ENCODE measurements at regions not wholly inside any gene's neighbourhood (a gene's known extent, or its start where the extent isn't known, plus 50 kb on each side); places are given as distances from the start of the nearest gene placed in this dataset.
"Not testable (repeated sequence)": the region's sequence is repeated elsewhere in the genome, so short reads cannot be mapped to it uniquely, and the experiment has no call there.

DNA sequence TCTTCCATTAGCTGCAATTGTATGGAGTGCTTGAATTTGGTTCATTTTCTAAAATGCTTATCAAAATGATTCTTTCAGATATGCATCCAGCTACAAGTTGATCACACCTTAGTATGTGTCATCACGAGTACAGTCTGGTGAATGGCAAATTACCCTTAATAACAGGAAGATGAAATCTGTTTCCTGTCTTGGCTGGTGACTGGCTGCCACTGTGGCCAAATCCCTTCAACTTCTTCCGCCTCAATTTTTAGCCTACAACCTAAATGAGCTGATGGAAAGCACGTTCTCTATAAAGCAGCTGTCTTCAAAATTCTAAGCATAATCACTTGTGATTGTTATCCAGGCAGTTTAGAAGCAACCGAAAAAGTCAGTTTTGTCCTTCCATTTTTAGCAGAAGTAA, 387.1 kb upstream of the NECTIN3 start:
- H3K4me3 ChIP-seq (ENCODE audit: low read depth, low read length), result no peak overlapping the region
- TF ChIP-seq, protein P1, sequence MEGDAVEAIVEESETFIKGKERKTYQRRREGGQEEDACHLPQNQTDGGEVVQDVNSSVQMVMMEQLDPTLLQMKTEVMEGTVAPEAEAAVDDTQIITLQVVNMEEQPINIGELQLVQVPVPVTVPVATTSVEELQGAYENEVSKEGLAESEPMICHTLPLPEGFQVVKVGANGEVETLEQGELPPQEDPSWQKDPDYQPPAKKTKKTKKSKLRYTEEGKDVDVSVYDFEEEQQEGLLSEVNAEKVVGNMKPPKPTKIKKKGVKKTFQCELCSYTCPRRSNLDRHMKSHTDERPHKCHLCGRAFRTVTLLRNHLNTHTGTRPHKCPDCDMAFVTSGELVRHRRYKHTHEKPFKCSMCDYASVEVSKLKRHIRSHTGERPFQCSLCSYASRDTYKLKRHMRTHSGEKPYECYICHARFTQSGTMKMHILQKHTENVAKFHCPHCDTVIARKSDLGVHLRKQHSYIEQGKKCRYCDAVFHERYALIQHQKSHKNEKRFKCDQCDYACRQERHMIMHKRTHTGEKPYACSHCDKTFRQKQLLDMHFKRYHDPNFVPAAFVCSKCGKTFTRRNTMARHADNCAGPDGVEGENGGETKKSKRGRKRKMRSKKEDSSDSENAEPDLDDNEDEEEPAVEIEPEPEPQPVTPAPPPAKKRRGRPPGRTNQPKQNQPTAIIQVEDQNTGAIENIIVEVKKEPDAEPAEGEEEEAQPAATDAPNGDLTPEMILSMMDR (IDR thresholded peaks at IDR 0.05; ENCODE audit: insufficient read depth, low read depth, low read length, missing control alignments), result no peak
- DNase-seq (ENCODE audit: low read depth), result no peak

DNA sequence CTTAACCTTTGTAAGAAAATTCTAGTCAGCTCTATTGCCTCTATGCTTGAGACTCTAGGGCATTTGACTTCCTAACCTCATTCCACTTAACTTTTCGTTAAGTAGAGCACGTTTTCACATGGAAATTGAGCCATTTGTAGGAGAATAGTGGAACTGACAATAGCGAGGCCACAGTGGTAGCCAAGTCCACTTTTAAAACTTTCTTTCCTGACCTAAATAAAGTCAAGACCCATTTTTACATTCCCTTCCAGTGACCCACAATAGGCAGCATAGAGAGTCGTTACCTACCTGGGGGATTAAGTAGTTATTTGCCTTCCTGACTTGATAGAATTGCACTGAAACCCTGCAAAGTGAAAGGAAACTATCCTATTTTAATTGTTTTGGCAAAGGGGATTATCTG, 386.0 kb upstream of the NECTIN3 start:
- H3K4me3 ChIP-seq (ENCODE audit: low read depth, low read length), result no peak overlapping the region
- TF ChIP-seq, protein P1 (IDR thresholded peaks at IDR 0.05; ENCODE audit: insufficient read depth, low read depth, low read length, missing control alignments), result no peak

DNA sequence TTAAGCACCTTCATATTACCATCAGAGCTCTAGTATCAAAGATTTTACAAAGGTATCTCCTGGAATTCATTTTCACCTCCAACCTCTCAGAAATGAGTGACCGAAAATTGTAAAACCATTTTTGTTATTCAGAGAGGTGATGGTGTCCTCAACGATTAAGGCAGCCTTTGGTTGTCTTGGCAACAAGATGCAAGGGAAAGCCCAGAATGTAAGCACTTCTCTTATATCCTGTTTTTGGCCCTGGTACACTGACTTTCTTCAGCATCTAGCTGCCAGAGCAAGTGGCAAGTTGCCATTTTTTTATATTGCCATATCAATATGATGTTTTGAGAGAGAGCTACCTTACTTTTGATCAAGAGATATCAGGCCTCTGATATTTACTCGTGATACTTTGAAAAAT, 384.9 kb upstream of the NECTIN3 start:
- TF ChIP-seq, protein P1 (IDR thresholded peaks at IDR 0.05; ENCODE audit: insufficient read depth, low read depth, low read length, missing control alignments), result no peak
- no peak overlapping the region for H3K4me3 ChIP-seq (ENCODE audit: low read depth, low read length)
- DNase-seq (ENCODE audit: low read depth), result no peak

More for the DNA sequence above, 386.0 kb upstream of the NECTIN3 start:
- DNase-seq (ENCODE audit: low read depth), result no peak

DNA sequence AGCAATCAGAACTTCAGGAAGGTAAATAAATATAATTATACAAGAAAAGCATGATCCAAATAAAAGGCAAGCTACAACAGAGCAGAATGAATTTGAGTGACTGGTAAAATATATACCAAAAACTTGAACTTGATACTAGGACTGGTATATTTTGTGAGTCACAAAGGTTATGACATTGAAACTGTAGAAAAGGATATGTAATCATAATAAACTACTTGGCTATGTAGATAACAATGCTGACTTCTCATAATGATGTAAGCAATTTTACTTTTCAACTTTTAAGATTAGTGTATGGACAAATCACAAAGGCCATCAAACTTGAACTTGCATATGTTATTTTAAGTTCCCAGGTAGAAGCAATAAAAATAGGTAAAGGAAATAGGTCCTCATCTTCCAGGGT, 384.5 kb upstream of the NECTIN3 start:
- TF ChIP-seq, protein P1 (IDR thresholded peaks at IDR 0.05; ENCODE audit: insufficient read depth, low read depth, low read length, missing control alignments), result no peak
- no peak for DNase-seq (ENCODE audit: low read depth)
- H3K4me3 ChIP-seq (ENCODE audit: low read depth, low read length), result no peak overlapping the region

DNA sequence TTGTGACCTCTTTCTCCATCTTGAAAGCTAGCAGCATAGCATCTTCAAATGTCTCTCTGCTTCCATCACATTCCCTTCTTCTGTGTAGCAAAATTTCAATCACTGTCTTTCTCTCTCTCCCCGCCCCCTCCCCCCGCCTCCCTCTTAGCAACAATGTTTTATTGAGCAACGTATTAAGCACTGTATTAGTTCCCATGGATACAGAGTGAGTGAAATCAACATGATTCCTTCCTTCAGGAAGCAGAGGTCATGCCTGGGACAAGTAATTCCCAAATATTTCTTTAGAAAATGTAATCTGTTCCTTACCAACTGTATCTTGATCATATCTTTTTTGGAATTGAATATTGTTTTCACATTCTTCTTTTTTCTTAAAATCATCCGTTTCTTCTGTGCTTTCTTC, 373.7 kb upstream of the NECTIN3 start:
- TF ChIP-seq, protein P1 (IDR thresholded peaks at IDR 0.05; ENCODE audit: insufficient read depth, low read depth, low read length, missing control alignments), result no peak
- H3K4me3 ChIP-seq (ENCODE audit: low read depth, low read length), result no peak overlapping the region

DNA sequence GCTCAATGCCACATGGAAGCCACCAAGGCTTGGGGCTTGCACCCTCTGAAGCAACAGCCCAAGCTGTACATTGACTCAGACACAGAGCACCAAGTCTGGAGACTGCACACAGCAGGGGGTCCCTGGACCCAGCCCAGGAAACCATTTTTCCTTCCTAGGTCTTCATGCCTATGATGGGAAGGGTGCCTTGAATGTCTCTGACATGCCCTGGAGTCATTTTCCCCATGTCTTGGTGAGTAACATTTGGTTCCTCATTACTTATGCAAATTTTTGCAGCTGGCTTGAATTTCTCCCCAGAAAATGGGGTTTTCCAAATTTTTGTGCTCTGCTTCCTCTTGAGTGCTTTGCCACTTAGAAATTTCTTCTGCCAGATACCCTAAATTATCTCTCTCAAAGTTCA, 367.3 kb upstream of the NECTIN3 start:
- not testable (repeated sequence) for H3K4me3 ChIP-seq (ENCODE audit: low read depth, low read length); DNase-seq (ENCODE audit: low read depth)

More for the DNA sequence above, 373.7 kb upstream of the NECTIN3 start:
- DNase-seq (ENCODE audit: low read depth), result no peak

DNA sequence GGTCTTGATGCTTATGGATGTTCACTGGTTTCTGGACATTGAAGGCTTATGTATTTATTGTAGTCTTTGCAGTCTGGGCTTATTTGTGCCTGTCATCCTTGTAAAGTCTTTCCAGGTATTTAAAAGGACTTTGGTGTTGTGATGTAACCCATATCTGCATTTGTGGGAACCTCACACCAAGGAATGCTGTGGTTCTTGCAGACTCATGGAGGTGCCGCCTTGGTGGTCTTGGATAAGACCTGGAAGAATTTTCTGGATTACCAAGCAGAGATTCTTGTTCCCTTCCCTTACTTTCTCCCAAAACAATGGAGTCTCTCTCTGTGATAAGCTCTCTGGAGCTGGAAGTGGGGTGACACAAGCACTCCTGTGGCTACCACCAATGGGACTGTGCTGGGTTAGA, 363.5 kb upstream of the NECTIN3 start:
- DNase-seq (ENCODE audit: low read depth), result no peak
- TF ChIP-seq, protein P1 (IDR thresholded peaks at IDR 0.05; ENCODE audit: insufficient read depth, low read depth, low read length, missing control alignments), result no peak
- no peak overlapping the region for H3K4me3 ChIP-seq (ENCODE audit: low read depth, low read length)
